RPMI8226 (cell line): ENCODE measurements at regions not wholly inside any gene's neighbourhood (a gene's known extent, or its start where the extent isn't known, plus 50 kb on each side); places are given as distances from the start of the nearest gene placed in this dataset.
"Not testable (repeated sequence)": the region's sequence is repeated elsewhere in the genome, so short reads cannot be mapped to it uniquely, and the experiment has no call there.

Source experiments
- DNase-seq: peaks from one replicate; pipeline ENCODE4 v3.0.0-alpha.2; 2015

DNA sequence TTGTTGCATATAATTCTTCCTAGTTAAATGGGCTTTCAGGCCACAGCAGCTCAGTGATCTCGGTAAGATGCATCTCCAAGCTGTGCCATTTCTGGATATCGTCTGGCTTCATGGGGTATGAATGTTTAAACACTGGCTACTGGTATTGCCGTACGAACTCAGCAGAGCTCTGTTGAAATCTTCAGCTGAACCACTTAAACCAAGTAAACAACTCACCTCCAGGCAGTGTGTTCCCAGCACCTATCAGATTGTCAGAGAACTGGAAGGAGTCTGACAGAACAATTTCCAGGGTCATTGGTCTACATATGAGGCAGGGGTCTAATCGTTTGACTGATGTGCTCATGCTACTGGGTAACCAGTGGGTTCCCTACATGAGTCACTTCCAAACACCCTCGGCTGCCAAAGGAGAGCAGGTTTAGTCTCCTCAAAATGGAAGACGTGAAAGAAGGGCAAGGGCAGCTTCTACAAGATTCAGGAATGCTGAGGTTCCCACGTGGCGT is 93.2 kb upstream of the BMAL1 start:
- DNase-seq = no peak

- no peak for DNase-seq
Observed at GRCh38 chr11:13188179-13188578, 89.4 kb upstream of the BMAL1 start.

- no peak for DNase-seq
Observed at GRCh38 chr11:13189561-13190426, 87.8 kb upstream of the BMAL1 start.

DNA sequence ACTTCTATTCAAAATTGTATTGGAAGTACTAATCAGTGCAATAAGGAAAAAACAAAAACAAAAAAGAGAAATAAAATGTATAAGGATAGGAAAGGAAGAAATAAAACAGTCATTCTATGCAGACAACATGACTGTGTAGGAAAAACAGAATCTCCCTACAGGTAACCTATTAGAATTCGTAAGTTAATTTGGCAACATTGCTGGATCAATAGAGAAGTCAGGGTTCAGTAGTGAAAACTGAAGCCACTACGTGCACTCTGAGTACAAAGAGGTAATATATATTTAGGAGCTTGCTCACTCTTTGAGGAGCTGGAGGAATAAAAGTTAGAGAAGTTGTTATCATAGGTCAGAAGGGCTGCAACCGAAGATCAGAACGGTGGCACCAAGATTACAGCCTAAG is 84.0 kb upstream of the BMAL1 start:
- DNase-seq = no peak

- not testable (repeated sequence) for DNase-seq
Observed at GRCh38 chr11:13197374-13197773, 80.2 kb upstream of the BMAL1 start.

- DNase-seq = peak; percentile 18
Observed at GRCh38 chr11:13205486-13205885, 72.1 kb upstream of the BMAL1 start.

DNA sequence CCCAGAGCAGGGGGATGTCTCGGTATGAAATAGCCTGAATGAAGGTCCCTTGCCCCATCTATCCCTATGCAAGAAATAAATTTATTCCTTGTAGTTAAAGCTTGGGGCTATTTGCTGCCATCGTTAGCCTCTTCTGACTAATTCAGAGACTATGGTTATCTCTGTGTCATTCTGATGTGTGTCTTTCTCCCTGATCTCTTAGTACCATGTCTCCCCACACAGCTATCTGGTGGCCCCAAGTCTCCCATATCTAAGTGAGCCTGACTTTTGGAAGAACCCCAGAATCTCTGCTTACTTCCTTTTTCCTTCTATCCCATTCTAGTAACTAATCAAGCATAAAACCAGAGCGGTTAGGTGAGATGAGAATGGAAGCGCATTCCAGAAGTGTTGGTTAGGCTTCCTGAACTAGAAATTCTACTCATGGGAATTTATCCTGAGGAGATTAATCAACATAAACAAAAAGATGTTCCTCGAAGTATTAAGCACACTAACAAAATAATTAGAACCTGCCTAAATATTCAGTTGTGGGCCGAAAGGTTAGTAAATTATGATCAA is 71.4 kb upstream of the BMAL1 start:
- no peak for DNase-seq

DNA sequence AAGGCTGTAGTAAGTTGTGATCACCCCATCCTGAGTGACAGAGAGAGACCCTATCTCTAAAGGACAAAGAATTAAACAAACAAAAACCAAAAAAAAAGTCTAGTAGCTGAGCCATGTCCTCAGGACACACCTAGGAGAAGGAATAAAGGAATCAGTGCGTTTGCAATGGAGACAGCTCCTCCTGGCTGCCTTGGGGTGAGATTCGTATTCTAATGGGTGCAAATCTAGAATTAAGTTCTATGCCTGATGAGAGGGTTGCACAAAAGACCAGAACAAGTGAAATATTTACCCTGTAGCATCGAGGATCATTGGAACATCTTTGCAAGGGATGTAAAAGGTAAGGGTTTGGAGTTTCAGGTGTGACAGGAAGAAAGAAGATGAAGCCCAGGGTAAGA is 70.3 kb upstream of the BMAL1 start:
- no peak for DNase-seq

GRCh38 chr11:13207665-13208594 is 69.7 kb upstream of the BMAL1 start:
- peak; percentile 17 for DNase-seq

DNA sequence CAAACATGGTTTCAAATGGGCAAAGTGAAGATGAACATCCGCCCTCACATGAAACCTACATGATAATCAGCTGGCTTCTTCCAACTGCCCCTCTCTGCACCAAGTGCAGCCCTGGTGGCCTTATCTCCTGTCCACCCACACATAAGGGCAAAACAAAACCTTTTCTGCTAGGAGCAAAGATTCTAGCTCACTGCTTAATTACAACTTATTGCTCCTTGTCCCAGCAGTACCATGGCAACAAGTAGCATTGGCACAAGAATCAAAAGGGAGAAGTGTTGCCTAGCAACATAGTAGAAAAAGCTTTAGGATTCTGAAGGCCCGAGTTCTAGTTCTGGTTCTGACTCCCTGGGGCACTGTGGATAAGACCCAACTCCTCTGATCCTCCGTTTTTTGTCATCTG is 68.7 kb upstream of the BMAL1 start:
- no peak for DNase-seq

GRCh38 chr11:13209379-13209778 is 68.2 kb upstream of the BMAL1 start:
- DNase-seq = no peak

DNA sequence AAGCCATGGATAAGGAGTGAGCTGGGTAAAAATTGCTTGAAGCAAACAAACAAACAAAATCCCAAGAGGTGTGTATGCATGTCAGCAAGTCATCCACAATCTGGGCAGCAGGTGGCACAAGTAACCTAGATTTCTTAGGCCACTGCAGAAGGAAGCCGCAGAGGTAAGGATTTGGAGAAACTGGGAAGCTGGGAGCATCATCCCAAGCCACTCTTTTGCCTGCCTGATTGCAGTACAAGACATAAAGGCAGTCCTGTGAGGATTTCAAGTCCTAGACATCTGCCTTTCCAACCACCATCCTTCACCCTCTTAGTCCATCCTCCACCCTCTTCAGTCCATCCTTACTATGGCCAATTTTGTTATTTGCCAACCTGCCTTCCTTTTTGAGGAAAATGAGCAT is 67.2 kb upstream of the BMAL1 start:
- peak; percentile 30 for DNase-seq

DNA sequence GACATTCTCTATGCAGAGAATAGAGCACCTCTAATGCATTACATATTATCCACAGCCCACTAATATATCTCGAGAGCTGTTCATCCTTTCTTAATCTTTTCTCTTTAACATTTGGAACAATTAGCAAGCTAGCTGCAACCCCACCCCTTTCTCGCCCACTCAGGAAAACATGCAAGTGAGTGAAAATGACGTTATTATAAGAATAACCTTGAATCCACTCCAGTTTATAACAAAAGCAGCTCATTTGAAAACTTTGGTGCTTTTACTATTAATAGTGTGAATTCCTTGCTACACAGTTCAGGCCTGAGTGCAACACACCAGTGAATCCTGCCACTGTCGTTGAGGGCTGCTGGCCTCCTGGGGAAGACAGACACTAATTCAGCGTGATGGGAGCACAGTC is 63.3 kb upstream of the BMAL1 start:
- no peak for DNase-seq

- no peak for DNase-seq
Observed at GRCh38 chr11:13215149-13215548, 62.4 kb upstream of the BMAL1 start.

- no peak for DNase-seq
Observed at GRCh38 chr11:13216019-13216710, 61.4 kb upstream of the BMAL1 start.

GRCh38 chr11:13216711-13217075 is 60.9 kb upstream of the BMAL1 start:
- DNase-seq = no peak

DNA sequence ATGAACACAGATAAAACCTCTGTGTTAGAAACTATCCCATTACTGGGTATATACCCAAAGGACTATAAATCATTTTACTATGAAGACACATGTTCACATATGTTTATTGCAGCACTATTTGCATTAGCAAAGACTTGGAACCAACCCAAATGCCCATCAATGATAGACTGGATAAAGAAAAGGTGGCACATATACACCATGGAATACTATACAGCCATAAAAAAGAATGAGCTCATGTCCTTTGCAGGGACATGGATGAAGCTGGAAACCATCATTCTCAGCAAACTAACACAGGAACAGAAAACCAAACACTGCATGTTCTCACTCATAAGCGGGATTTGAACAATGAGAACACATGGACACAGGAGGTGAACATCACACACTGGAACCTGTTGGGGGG is 58.9 kb upstream of the BMAL1 start:
- DNase-seq = not testable (repeated sequence)

- DNase-seq = no peak
Observed at GRCh38 chr11:13220148-13220547, 57.4 kb upstream of the BMAL1 start.

DNA sequence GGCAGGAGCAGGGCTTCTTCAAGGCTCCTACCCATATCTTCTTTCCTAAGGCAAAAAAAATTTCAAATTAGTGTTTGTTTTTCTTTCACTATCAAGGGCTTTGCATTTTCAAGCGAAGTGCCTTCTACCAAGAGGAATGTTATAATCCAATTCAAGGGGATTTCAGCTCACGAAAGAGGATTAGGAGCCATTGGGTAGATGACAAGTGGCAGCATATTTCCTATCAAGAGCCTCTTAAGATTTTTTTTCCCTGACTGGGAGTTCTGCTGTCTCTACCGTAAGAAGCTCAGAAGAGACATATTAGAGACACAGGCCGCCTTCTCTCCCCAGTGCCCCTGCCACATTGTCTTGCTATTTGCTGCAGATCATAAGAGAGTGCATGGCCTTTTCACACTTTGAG is 55.9 kb upstream of the BMAL1 start:
- no peak for DNase-seq

- DNase-seq = no peak
Observed at GRCh38 chr11:13222285-13222684, 55.3 kb upstream of the BMAL1 start.

GRCh38 chr11:13223112-13223511 is 54.5 kb upstream of the BMAL1 start:
- DNase-seq = peak; percentile 26

GRCh38 chr11:13224324-13224723 is 53.3 kb upstream of the BMAL1 start:
- no peak for DNase-seq
